Hematopoietic multipotent progenitor cell treated with erythropoietin and hydrocortisone succinate and interleukin-3 and kit ligand, for 15 days (in vitro differentiated cells): ENCODE measurements at regions not wholly inside any gene's neighbourhood (a gene's known extent, or its start where the extent isn't known, plus 50 kb on each side); places are given as distances from the start of the nearest gene placed in this dataset.
A peak's percentile ranks its signal among the peaks of the same experiment; 100 is the strongest.

Experiments used
- DNase-seq: peaks from one replicate; pipeline ENCODE4 v3.0.0-alpha.2; 2015; ENCODE audit warnings: low spot score

GRCh38 chr10:21260506-21261149, 264.9 kb downstream of the SKIDA1 start:
- DNase-seq = no peak

- DNase-seq = no peak
Measured at GRCh38 chr10:21260066-21260465, 265.4 kb downstream of the SKIDA1 start.

GRCh38 chr10:21257919-21258318, 267.6 kb downstream of the SKIDA1 start:
- DNase-seq = no peak

- no peak for DNase-seq
Measured at GRCh38 chr10:21257191-21257590, 268.3 kb downstream of the SKIDA1 start.

GRCh38 chr10:21249435-21249834, 276.0 kb downstream of the SKIDA1 start:
- no peak for DNase-seq

GRCh38 chr10:21247592-21247991, 277.9 kb downstream of the SKIDA1 start:
- no peak for DNase-seq

GRCh38 chr10:21246178-21246577, 279.3 kb downstream of the SKIDA1 start:
- no peak for DNase-seq

GRCh38 chr10:21243748-21244257, 281.7 kb downstream of the SKIDA1 start:
- DNase-seq = no peak

- no peak for DNase-seq
Measured at GRCh38 chr10:21242915-21243314, 282.6 kb downstream of the SKIDA1 start.

- no peak for DNase-seq
Measured at GRCh38 chr10:21238717-21239116, 286.8 kb downstream of the SKIDA1 start.

GRCh38 chr10:21238044-21238443, 287.4 kb downstream of the SKIDA1 start:
- DNase-seq = no peak

- DNase-seq = no peak
Measured at GRCh38 chr10:21234761-21235160, 290.7 kb downstream of the SKIDA1 start.

- no peak for DNase-seq
Measured at GRCh38 chr10:21230219-21230618, 295.3 kb downstream of the SKIDA1 start.

GRCh38 chr10:21217748-21218367, 307.6 kb downstream of the SKIDA1 start:
- no peak for DNase-seq

GRCh38 chr10:21217107-21217506, 308.4 kb downstream of the SKIDA1 start:
- no peak for DNase-seq

- DNase-seq = no peak
Measured at GRCh38 chr10:21214329-21214728, 311.2 kb downstream of the SKIDA1 start.

- DNase-seq = no peak
Measured at GRCh38 chr10:21213381-21213780, 312.1 kb downstream of the SKIDA1 start.

GRCh38 chr10:21212912-21213311, 312.6 kb downstream of the SKIDA1 start:
- no peak for DNase-seq

- no peak for DNase-seq
Measured at GRCh38 chr10:21212348-21212747, 313.1 kb downstream of the SKIDA1 start.

- DNase-seq = no peak
Measured at GRCh38 chr10:21209495-21209894, 312.4 kb upstream of the NEBL start.

GRCh38 chr10:21208666-21209316, 311.7 kb upstream of the NEBL start:
- peak; percentile 23 for DNase-seq

- no peak for DNase-seq
Measured at GRCh38 chr10:21207852-21208646, 310.9 kb upstream of the NEBL start.
